H9 (cell line): ENCODE measurements at regions not wholly inside any gene's neighbourhood (a gene's known extent, or its start where the extent isn't known, plus 50 kb on each side); places are given as distances from the start of the nearest gene placed in this dataset.

Experiments
- DNase-seq: peaks from one replicate; pipeline ENCODE4 v3.0.0-alpha.2; 2017
- H2AFZ ChIP-seq: one replicate; pipeline ENCODE4 v1.6.1; 2013; ENCODE audit warnings: mild to moderate bottlenecking, low read length, control low read depth, moderate library complexity
- H2AK5ac ChIP-seq: 2 replicates; pipeline ENCODE4 v1.6.1; 2013; ENCODE audit warnings: low read length, control low read depth, mixed read lengths; ENCODE audit not compliant: insufficient read length
- H2BK120ac ChIP-seq: one replicate; pipeline ENCODE4 v1.6.1; 2013; ENCODE audit warnings: low read depth, mild to moderate bottlenecking, low read length, control low read depth, inconsistent platforms; ENCODE audit not compliant: poor library complexity, severe bottlenecking
- H2BK12ac ChIP-seq: 2 replicates; pipeline ENCODE4 v1.6.1; 2013; ENCODE audit warnings: low read length, control low read depth, mixed read lengths, low read depth; ENCODE audit not compliant: insufficient read length
- H2BK15ac ChIP-seq: 2 replicates; pipeline ENCODE4 v1.6.1; 2013; ENCODE audit warnings: low read depth, low read length, control low read depth
- H2BK20ac ChIP-seq: one replicate; pipeline ENCODE4 v1.6.1; 2013; ENCODE audit warnings: low read depth, mild to moderate bottlenecking, low read length, control low read depth, inconsistent platforms; ENCODE audit not compliant: poor library complexity, severe bottlenecking
- H2BK5ac ChIP-seq: 2 replicates; pipeline ENCODE4 v1.6.1; 2013; ENCODE audit warnings: low read length, control low read depth, mixed read lengths; ENCODE audit not compliant: insufficient read length
- H3K14ac ChIP-seq: 2 replicates; pipeline ENCODE4 v1.6.1; 2013; ENCODE audit warnings: low read length, control low read depth; ENCODE audit not compliant: insufficient read depth
- H3K18ac ChIP-seq: 2 replicates; pipeline ENCODE4 v1.6.1; 2013; ENCODE audit warnings: low read depth, mild to moderate bottlenecking, mixed read lengths, low read length, control low read depth; ENCODE audit not compliant: insufficient read length
- H3K23ac ChIP-seq: 2 replicates; pipeline ENCODE4 v1.6.1; 2013; ENCODE audit warnings: low read length, control low read depth, mixed read lengths, low read depth; ENCODE audit not compliant: insufficient read length
- H3K23me2 ChIP-seq: 2 replicates; pipeline ENCODE4 v1.6.1; 2013; ENCODE audit warnings: low read depth, mild to moderate bottlenecking, mixed read lengths, low read length, control low read depth; ENCODE audit not compliant: insufficient read length, poor library complexity, severe bottlenecking
- H3K27ac ChIP-seq: 2 replicates; pipeline ENCODE4 v1.5.1; 2013; ENCODE audit warnings: low read length, control low read depth, mixed read lengths, low read depth; ENCODE audit not compliant: insufficient read length
- H3K27me3 ChIP-seq: 2 replicates; pipeline ENCODE4 v1.6.1; 2013; ENCODE audit warnings: low read length, control low read depth, inconsistent platforms; ENCODE audit not compliant: insufficient read depth
- H3K4ac ChIP-seq: 2 replicates; pipeline ENCODE4 v1.6.1; 2013; ENCODE audit warnings: low read depth, mild to moderate bottlenecking, control low read depth, inconsistent platforms, low read length, moderate library complexity
- H3K4me1 ChIP-seq: 2 replicates; pipeline ENCODE4 v1.6.1; 2013; ENCODE audit warnings: low read length, control low read depth, inconsistent platforms; ENCODE audit not compliant: insufficient read depth
- H3K4me2 ChIP-seq: 2 replicates; pipeline ENCODE4 v1.6.1; 2013; ENCODE audit warnings: low read length, control low read depth, mixed read lengths; ENCODE audit not compliant: insufficient read length, insufficient read depth
- H3K56ac ChIP-seq: 2 replicates; pipeline ENCODE4 v1.6.1; 2013; ENCODE audit warnings: low read depth, mild to moderate bottlenecking, mixed read lengths, low read length, control low read depth; ENCODE audit not compliant: insufficient read length
- H3K79me1 ChIP-seq: 2 replicates; pipeline ENCODE4 v1.6.1; 2013; ENCODE audit warnings: low read depth, mild to moderate bottlenecking, moderate library complexity, low read length, control low read depth, inconsistent platforms; ENCODE audit not compliant: insufficient read depth, poor library complexity, severe bottlenecking
- H3K79me2 ChIP-seq: 2 replicates; pipeline ENCODE4 v1.6.1; 2013; ENCODE audit warnings: low read length, control low read depth, inconsistent platforms; ENCODE audit not compliant: insufficient read depth
- H3K9ac ChIP-seq: 2 replicates; pipeline ENCODE4 v1.6.1; 2013; ENCODE audit warnings: low read length, control low read depth, mixed read lengths; ENCODE audit not compliant: insufficient read length; ENCODE audit errors: extremely low read depth
- H3K9me3 ChIP-seq: one replicate; pipeline ENCODE4 v1.6.1; 2013; ENCODE audit warnings: low read depth, low read length, inconsistent platforms; ENCODE audit not compliant: control insufficient read depth
- H3T11ph ChIP-seq: one replicate; pipeline ENCODE4 v1.6.1; 2013; ENCODE audit warnings: mild to moderate bottlenecking, low read length, control low read depth, inconsistent platforms
- H4K20me1 ChIP-seq: one replicate; pipeline ENCODE4 v1.6.1; 2013; ENCODE audit not compliant: control insufficient read depth, insufficient read length, insufficient read depth
- H4K5ac ChIP-seq: 2 replicates; pipeline ENCODE4 v1.6.1; 2013; ENCODE audit warnings: low read depth, mild to moderate bottlenecking, mixed read lengths, low read length, control low read depth; ENCODE audit not compliant: insufficient read length
- H4K8ac ChIP-seq: replicated peaks from 2 replicates; pipeline ENCODE4 v1.6.1; 2013; ENCODE audit warnings: low read length, control low read depth, mixed read lengths, low read depth; ENCODE audit not compliant: insufficient read length
- H4K91ac ChIP-seq: 2 replicates; pipeline ENCODE4 v1.6.1; 2013; ENCODE audit warnings: low read depth, mild to moderate bottlenecking, moderate library complexity, mixed read lengths, low read length, control low read depth; ENCODE audit not compliant: insufficient read length
- H3K27ac Mint-ChIP-seq, 3 experiments: 2 replicates in 2 of 3; 3 replicates in 1 of 3; pipeline ENCODE4 v1.8.0; 2020 to 2021; ENCODE audit warnings: mixed read lengths in 3 of 3, mild to moderate bottlenecking in 1 of 3, moderate library complexity in 1 of 3
- H3K27me3 Mint-ChIP-seq: 2 replicates; pipeline ENCODE4 v1.8.0; 2021; ENCODE audit warnings: low read depth, mild to moderate bottlenecking, moderate library complexity, mixed read lengths
- H3K36me3 Mint-ChIP-seq, 3 experiments: 2 replicates in 2 of 3; 3 replicates in 1 of 3; pipeline ENCODE4 v1.8.0; 2020 to 2021; ENCODE audit warnings: low read depth in 3 of 3, mixed read lengths in 3 of 3; ENCODE audit not compliant: insufficient read depth in 1 of 3
- H3K4me1 Mint-ChIP-seq, 2 experiments: 2 replicates each; pipeline ENCODE4 v1.8.0; 2020; ENCODE audit warnings: mixed read lengths in 2 of 2
- H3K4me3 Mint-ChIP-seq, 2 experiments: 2 replicates in 1 of 2; 3 replicates in 1 of 2; pipeline ENCODE4 v1.8.0; 2020 to 2021; ENCODE audit warnings: mild to moderate bottlenecking in 2 of 2, mixed read lengths in 2 of 2, moderate library complexity in 1 of 2
- H3K9me3 Mint-ChIP-seq, 2 experiments: 2 replicates in 1 of 2; 3 replicates in 1 of 2; pipeline ENCODE4 v1.8.0; 2020; ENCODE audit warnings: mild to moderate bottlenecking in 2 of 2, mixed read lengths in 2 of 2, moderate library complexity in 1 of 2
- WGBS: extraction: QIAGEN DNeasy Blood & Tissue Kit; methylation state at CpG from one replicate; pipeline ENCODE4 v1.1.7; 2013; ENCODE audit warnings: missing lambda C conversion rate, low lambda C conversion rate, mixed read lengths; ENCODE audit not compliant: insufficient read length; ENCODE audit errors: extremely low coverage; 5-methylcytosine and 5-hydroxymethylcytosine counted together
- TF ChIP-seq, protein P1 (sequence below): fragments of 200-600 bp; sonication (generic); conservative IDR thresholded peaks from 3 replicates; pipeline ENCODE4 v1.8.0; 2021; ENCODE audit warnings: antibody characterized with exemption, mild to moderate bottlenecking

GRCh38 chr2:21429747-21430146 is 306.0 kb downstream of the TDRD15 start:
- Histone ChIP-seq H3T11ph (no peak overlapping the region), H3K18ac (no peak overlapping the region), H3K9ac (no peak overlapping the region), H2BK20ac (no peak overlapping the region), H4K8ac (no peak overlapping the region), H4K91ac (no peak overlapping the region), H3K79me2 (no peaks in the 10 kb centered on the region), H3K4ac (no peak overlapping the region), H3K27me3 (no peaks in the 10 kb centered on the region), H2BK120ac (no peak overlapping the region), H2BK5ac (no peak overlapping the region), H3K14ac (no peak overlapping the region), H3K4me2 (no peak overlapping the region), H2AK5ac (no peak overlapping the region), H3K27ac (no peak overlapping the region), H4K20me1 (no peaks in the 10 kb centered on the region), H3K23ac (no peak overlapping the region), H2BK15ac (no peak overlapping the region), H3K23me2 (no peaks in the 10 kb centered on the region), H2AFZ (no peak overlapping the region), H3K9me3 (no peaks in the 10 kb centered on the region), H3K56ac (no peak overlapping the region), H4K5ac (no peak overlapping the region), H2BK12ac (no peak overlapping the region), H3K4me1 (no peaks in the 10 kb centered on the region), H3K79me1 (no peaks in the 10 kb centered on the region)
- TF ChIP-seq, protein P1, sequence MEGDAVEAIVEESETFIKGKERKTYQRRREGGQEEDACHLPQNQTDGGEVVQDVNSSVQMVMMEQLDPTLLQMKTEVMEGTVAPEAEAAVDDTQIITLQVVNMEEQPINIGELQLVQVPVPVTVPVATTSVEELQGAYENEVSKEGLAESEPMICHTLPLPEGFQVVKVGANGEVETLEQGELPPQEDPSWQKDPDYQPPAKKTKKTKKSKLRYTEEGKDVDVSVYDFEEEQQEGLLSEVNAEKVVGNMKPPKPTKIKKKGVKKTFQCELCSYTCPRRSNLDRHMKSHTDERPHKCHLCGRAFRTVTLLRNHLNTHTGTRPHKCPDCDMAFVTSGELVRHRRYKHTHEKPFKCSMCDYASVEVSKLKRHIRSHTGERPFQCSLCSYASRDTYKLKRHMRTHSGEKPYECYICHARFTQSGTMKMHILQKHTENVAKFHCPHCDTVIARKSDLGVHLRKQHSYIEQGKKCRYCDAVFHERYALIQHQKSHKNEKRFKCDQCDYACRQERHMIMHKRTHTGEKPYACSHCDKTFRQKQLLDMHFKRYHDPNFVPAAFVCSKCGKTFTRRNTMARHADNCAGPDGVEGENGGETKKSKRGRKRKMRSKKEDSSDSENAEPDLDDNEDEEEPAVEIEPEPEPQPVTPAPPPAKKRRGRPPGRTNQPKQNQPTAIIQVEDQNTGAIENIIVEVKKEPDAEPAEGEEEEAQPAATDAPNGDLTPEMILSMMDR: no peak
- Mint-ChIP-seq H3K27ac (no peak overlapping the region), H3K4me3 (no peak overlapping the region), H3K27me3 (no peaks in the 10 kb centered on the region), H3K4me1 (no peaks in the 10 kb centered on the region; a peak in 1 of 4 replicates), H3K9me3 (peaks cover 4% of the 10 kb centered on the region in 2 experiments), H3K36me3 (peaks cover 0 to 4% (median 0%) of the 10 kb centered on the region in 3 experiments; a peak in 2 of 7 replicates)
- no peak for DNase-seq
- WGBS: no CpG with 5 or more reads among the region's 1 CpG
